Mesenchymal stem cell (in vitro differentiated cells and primary cell): ENCODE measurements at regions not wholly inside any gene's neighbourhood (a gene's known extent, or its start where the extent isn't known, plus 50 kb on each side); places are given as distances from the start of the nearest gene placed in this dataset.

Source experiments
- DNase-seq: peaks from one replicate; pipeline ENCODE4 v3.0.0-alpha.2; 2013
- H2AFZ ChIP-seq: one replicate; pipeline ENCODE4 v1.6.1; 2013; ENCODE audit warnings: low read depth, mild to moderate bottlenecking, control low read depth, inconsistent platforms, low read length, moderate library complexity
- H2AK5ac ChIP-seq: 2 replicates; pipeline ENCODE4 v1.6.1; 2013; ENCODE audit warnings: low read length, moderate library complexity, mild to moderate bottlenecking, inconsistent platforms; ENCODE audit not compliant: severe bottlenecking
- H2BK120ac ChIP-seq: one replicate; pipeline ENCODE4 v1.6.1; 2013; ENCODE audit warnings: low read depth, mild to moderate bottlenecking, inconsistent platforms, low read length, moderate library complexity
- H2BK12ac ChIP-seq, 2 experiments: one replicate each; pipeline ENCODE4 v1.6.1; 2013; ENCODE audit warnings: inconsistent platforms in 2 of 2, low read length in 2 of 2, mild to moderate bottlenecking in 2 of 2, moderate library complexity in 2 of 2, control low read depth in 1 of 2
- H2BK15ac ChIP-seq: one replicate; pipeline ENCODE4 v1.6.1; 2013; ENCODE audit warnings: mild to moderate bottlenecking, low read depth, inconsistent platforms; ENCODE audit not compliant: poor library complexity, severe bottlenecking
- H2BK5ac ChIP-seq: 2 replicates; pipeline ENCODE4 v1.6.1; 2013; ENCODE audit warnings: low read depth, mild to moderate bottlenecking, low read length, control low read depth, inconsistent platforms; ENCODE audit not compliant: poor library complexity, severe bottlenecking
- H3K14ac ChIP-seq, 2 experiments: one replicate each; pipeline ENCODE4 v1.6.1; 2013; ENCODE audit warnings: inconsistent platforms in 2 of 2, low read length in 2 of 2, control low read depth in 1 of 2, mild to moderate bottlenecking in 1 of 2, moderate library complexity in 1 of 2
- H3K18ac ChIP-seq, 2 experiments: one replicate each; pipeline ENCODE4 v1.6.1; 2013; ENCODE audit warnings: inconsistent platforms in 2 of 2, low read length in 2 of 2, control low read depth in 1 of 2, low read depth in 1 of 2, mild to moderate bottlenecking in 1 of 2
- H3K23ac ChIP-seq, 2 experiments: one replicate each; pipeline ENCODE4 v1.6.1; 2013; ENCODE audit warnings: inconsistent platforms in 2 of 2, low read length in 2 of 2, mild to moderate bottlenecking in 2 of 2, moderate library complexity in 2 of 2, control low read depth in 1 of 2
- H3K27ac ChIP-seq: 2 replicates; pipeline ENCODE4 v1.5.1; 2013; ENCODE audit warnings: mild to moderate bottlenecking, moderate library complexity, low read length, control low read depth, inconsistent platforms; ENCODE audit not compliant: poor library complexity, severe bottlenecking
- H3K27me3 ChIP-seq, 2 experiments: 2 replicates each; pipeline versions ENCODE4 v1.6.1 to v1.7.0; 2013; ENCODE audit warnings: low read length in 2 of 2, mild to moderate bottlenecking in 2 of 2, moderate library complexity in 2 of 2, control low read depth in 1 of 2, inconsistent platforms in 1 of 2; ENCODE audit not compliant: control insufficient read depth in 1 of 2, insufficient read depth in 1 of 2
- H3K36me3 ChIP-seq, 2 experiments: 2 replicates each; pipeline versions ENCODE4 v1.6.1 to v1.7.0; 2013; ENCODE audit warnings: low read length in 2 of 2, control low read depth in 1 of 2, inconsistent platforms in 1 of 2, low read depth in 1 of 2, mild to moderate bottlenecking in 1 of 2; ENCODE audit not compliant: insufficient read depth in 2 of 2, control insufficient read depth in 1 of 2
- H3K4ac ChIP-seq, 2 experiments: one replicate each; pipeline ENCODE4 v1.6.1; 2013; ENCODE audit warnings: inconsistent platforms in 2 of 2, low read length in 2 of 2, mild to moderate bottlenecking in 2 of 2, moderate library complexity in 2 of 2, control low read depth in 1 of 2, low read depth in 1 of 2
- H3K4me1 ChIP-seq: 2 replicates; pipeline ENCODE4 v1.6.1; 2013; ENCODE audit warnings: low read depth, low read length, control low read depth; ENCODE audit not compliant: control insufficient read depth, insufficient read depth
- H3K4me2 ChIP-seq: 2 replicates; pipeline ENCODE4 v1.6.1; 2013; ENCODE audit warnings: low read length, mild to moderate bottlenecking, inconsistent platforms; ENCODE audit not compliant: poor library complexity, severe bottlenecking
- H3K4me3 ChIP-seq, 2 experiments: 2 replicates each; pipeline versions ENCODE4 v1.5.1 to v1.7.0; 2013; ENCODE audit warnings: low read length in 2 of 2, mild to moderate bottlenecking in 2 of 2, control low read depth in 1 of 2, low read depth in 1 of 2; ENCODE audit not compliant: insufficient read depth in 1 of 2
- H3K79me1 ChIP-seq: replicated peaks from 2 replicates; pipeline ENCODE4 v1.6.1; 2013; ENCODE audit warnings: mild to moderate bottlenecking, control low read depth, low read length, inconsistent platforms; ENCODE audit not compliant: poor library complexity, severe bottlenecking
- H3K9ac ChIP-seq: 2 replicates; pipeline ENCODE4 v1.7.0; 2013; ENCODE audit warnings: mild to moderate bottlenecking, low read length, moderate library complexity
- H3K9me3 ChIP-seq: 2 replicates; pipeline ENCODE4 v1.7.0; 2013; ENCODE audit warnings: mild to moderate bottlenecking, low read length; ENCODE audit not compliant: control insufficient read depth
- H4K8ac ChIP-seq: one replicate; pipeline ENCODE4 v1.6.1; 2013; ENCODE audit warnings: inconsistent platforms, mild to moderate bottlenecking, low read length, moderate library complexity
- H4K91ac ChIP-seq: one replicate; pipeline ENCODE4 v1.6.1; 2013; ENCODE audit warnings: mild to moderate bottlenecking, low read length, inconsistent platforms
- WGBS: methylation state at CpG from one replicate; pipeline ENCODE4 v1.1.7; 2013; ENCODE audit warnings: mixed read lengths; 5-methylcytosine and 5-hydroxymethylcytosine counted together

DNA sequence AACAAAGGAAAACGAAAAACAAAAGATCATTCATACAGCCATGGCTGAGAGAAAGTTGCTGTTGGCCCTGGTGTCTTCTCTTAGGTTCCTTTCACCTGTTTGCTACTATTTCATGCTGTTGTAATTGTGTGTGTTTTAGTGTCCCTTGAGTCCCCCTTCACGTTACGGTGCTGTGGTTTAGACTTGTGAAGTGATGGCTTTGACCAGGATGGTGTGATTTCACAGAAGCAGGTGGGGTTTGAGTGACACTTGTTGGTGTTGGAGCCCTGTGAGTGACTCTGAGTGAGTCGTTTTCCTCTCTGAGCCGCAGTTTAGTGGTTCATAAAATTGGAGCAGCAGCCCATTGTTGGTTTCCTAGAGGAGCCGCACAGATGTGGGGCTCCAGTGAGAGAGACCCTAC, 635.4 kb downstream of the VRK1 start:
- H3K4ac ChIP-seq: no peak overlapping the region

DNA sequence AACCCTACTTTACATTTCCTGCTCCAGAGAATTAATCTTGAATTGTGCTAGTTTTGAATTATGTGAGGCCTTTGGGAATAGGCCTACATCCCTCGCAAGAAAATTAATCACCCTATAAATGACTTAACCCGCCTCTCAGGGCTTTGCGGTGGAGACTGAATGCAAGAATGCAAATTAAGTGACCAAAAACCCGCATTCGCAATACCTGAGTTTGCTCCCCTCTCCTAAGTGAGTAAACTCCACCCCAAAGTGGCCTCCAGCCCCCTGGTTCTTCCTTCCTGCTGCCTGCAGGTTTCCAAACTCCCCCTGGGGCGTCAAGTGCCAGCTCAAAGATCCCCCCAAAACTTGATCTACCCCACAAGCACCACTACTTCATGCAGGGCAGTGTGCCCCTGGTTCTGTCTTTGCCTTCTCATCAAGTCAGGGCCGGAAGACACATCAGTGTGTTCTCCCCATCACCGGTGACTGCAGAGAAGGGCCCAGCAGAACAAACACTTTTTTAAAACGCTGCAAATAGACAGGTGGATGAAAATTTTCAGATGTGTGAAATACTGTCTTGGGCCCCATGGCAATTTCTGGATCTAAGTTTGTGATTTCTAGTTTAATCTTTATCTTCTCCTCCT, 644.7 kb downstream of the VRK1 start:
- no peak overlapping the region for H2BK12ac ChIP-seq
- no peak overlapping the region for H3K4me2 ChIP-seq
- H4K91ac ChIP-seq: no peak overlapping the region
- H2BK15ac ChIP-seq: no peak overlapping the region
- H3K9me3 ChIP-seq: no peaks in the 10 kb centered on the region
- no peak overlapping the region for H3K18ac ChIP-seq
- no peak overlapping the region for H2AK5ac ChIP-seq
- DNase-seq: no peak
- H3K23ac ChIP-seq: no peak overlapping the region
- no peak overlapping the region for H4K8ac ChIP-seq
- H2AFZ ChIP-seq: no peak overlapping the region
- 69% methylated on average over 9 of the region's 9 CpGs for WGBS
- H3K9ac ChIP-seq: no peak overlapping the region
- no peak overlapping the region for H3K4ac ChIP-seq
- no peaks in the 10 kb centered on the region for H3K27me3 ChIP-seq
- H3K36me3 ChIP-seq: no peaks in the 10 kb centered on the region
- H3K27ac ChIP-seq: no peak overlapping the region
- H2BK120ac ChIP-seq: no peak overlapping the region
- H3K14ac ChIP-seq: no peak overlapping the region
- no peaks in the 10 kb centered on the region for H3K4me1 ChIP-seq
- no peak overlapping the region for H3K4me3 ChIP-seq
- H2BK5ac ChIP-seq: no peak overlapping the region
- H3K79me1 ChIP-seq: no peaks in the 10 kb centered on the region

More for the DNA sequence above, 635.4 kb downstream of the VRK1 start:
- no peak overlapping the region for H2BK5ac ChIP-seq
- no peak overlapping the region for H4K91ac ChIP-seq
- WGBS: 81% methylated on average over 6 of the region's 6 CpGs
- no peak overlapping the region for H2BK120ac ChIP-seq
- H3K9me3 ChIP-seq: peaks cover 13% of the 10 kb centered on the region
- H3K4me2 ChIP-seq: no peak overlapping the region
- H3K27me3 ChIP-seq: no peaks in the 10 kb centered on the region
- H2AK5ac ChIP-seq: no peak overlapping the region
- no peak overlapping the region for H3K14ac ChIP-seq
- H3K4me3 ChIP-seq: no peak overlapping the region
- no peak overlapping the region for H2BK12ac ChIP-seq
- H2BK15ac ChIP-seq: no peak overlapping the region
- DNase-seq: no peak
- H3K4me1 ChIP-seq: no peaks in the 10 kb centered on the region
- H3K36me3 ChIP-seq: no peaks in the 10 kb centered on the region
- no peak overlapping the region for H4K8ac ChIP-seq
- H3K18ac ChIP-seq: no peak overlapping the region
- H2AFZ ChIP-seq: no peak overlapping the region
- no peak overlapping the region for H3K27ac ChIP-seq
- no peak overlapping the region for H3K23ac ChIP-seq
- no peak overlapping the region for H3K9ac ChIP-seq
- H3K79me1 ChIP-seq: no peaks in the 10 kb centered on the region

DNA sequence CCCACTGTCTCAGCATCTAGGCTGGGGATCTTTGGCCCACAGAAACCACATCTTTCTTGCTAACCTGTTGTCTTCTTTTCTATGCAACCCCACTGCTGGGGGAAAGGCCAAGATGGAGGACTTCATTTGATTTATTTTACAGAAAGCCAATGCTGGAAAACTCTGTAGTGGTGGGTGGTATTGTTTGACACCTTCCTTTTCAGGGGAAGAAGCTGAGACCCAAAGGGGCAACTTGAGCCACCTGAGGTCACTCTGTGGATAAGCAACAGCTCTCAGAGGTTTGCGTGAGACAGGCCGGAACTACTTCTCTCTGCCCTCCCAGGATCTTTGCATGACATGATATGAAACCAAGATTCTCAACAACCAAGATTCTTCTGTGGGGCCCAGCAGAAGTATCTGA, 645.2 kb downstream of the VRK1 start:
- Histone ChIP-seq H4K8ac (no peak overlapping the region), H3K4me3 (no peak overlapping the region)
- whole genome bisulfite sequencing: 94% methylated on average over 2 of the region's 2 CpGs

DNA sequence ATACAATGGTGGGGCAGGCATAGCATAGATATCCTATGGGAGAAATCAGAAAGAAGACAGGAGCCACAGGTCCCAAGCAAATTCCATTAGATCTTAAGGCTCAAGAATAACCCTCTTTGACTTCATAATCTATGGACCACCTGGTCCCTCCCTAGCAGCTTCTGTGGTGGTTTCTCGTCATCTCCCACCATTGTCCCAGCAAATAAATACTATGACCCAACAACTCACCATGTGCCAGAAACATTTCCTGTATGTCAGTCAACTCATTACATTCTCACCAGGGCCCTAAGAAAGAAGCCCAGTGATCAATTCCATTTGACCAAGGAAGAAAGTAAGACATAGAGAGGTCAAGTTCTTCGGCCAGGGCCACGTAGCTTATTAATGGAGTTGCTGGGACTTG, 646.2 kb downstream of the VRK1 start:
- WGBS: 75% methylated on average over 3 of the region's 3 CpGs
- H2AFZ ChIP-seq: no peak overlapping the region

More for the DNA sequence above, 645.2 kb downstream of the VRK1 start:
- Histone ChIP-seq H3K18ac (no peak overlapping the region), H2BK12ac (no peak overlapping the region), H2AK5ac (no peak overlapping the region), H3K4ac (no peak overlapping the region), H3K14ac (no peak overlapping the region), H3K27ac (no peak overlapping the region), H3K9ac (no peak overlapping the region), H3K23ac (no peak overlapping the region), H4K91ac (no peak overlapping the region), H3K36me3 (no peaks in the 10 kb centered on the region), H2BK120ac (no peak overlapping the region), H3K4me2 (no peak overlapping the region), H3K9me3 (no peaks in the 10 kb centered on the region), H2BK5ac (no peak overlapping the region), H3K27me3 (no peaks in the 10 kb centered on the region), H2BK15ac (no peak overlapping the region), H3K79me1 (no peaks in the 10 kb centered on the region), H2AFZ (no peak overlapping the region), H3K4me1 (no peaks in the 10 kb centered on the region)
- DNase-seq: no peak

More for the DNA sequence above, 646.2 kb downstream of the VRK1 start:
- Histone ChIP-seq H3K79me1 (no peaks in the 10 kb centered on the region), H3K27ac (no peak overlapping the region), H3K9me3 (no peaks in the 10 kb centered on the region), H3K14ac (no peak overlapping the region), H3K4me3 (no peak overlapping the region), H3K9ac (no peak overlapping the region), H2BK120ac (no peak overlapping the region), H3K4ac (no peak overlapping the region), H2AK5ac (no peak overlapping the region), H2BK12ac (no peak overlapping the region), H3K23ac (no peak overlapping the region), H4K91ac (no peak overlapping the region), H2BK5ac (no peak overlapping the region), H3K4me2 (no peak overlapping the region), H2BK15ac (no peak overlapping the region), H4K8ac (no peak overlapping the region), H3K4me1 (no peaks in the 10 kb centered on the region), H3K27me3 (no peaks in the 10 kb centered on the region), H3K36me3 (no peaks in the 10 kb centered on the region), H3K18ac (no peak overlapping the region)
- DNase-seq: no peak
